B cell (primary cell): ENCODE measurements at regions not wholly inside any gene's neighbourhood (a gene's known extent, or its start where the extent isn't known, plus 50 kb on each side); places are given as distances from the start of the nearest gene placed in this dataset.

Experiments used
- CTCF ChIP-seq: fragments of 200-600 bp; IDR thresholded peaks from one replicate; pipeline ENCODE4 v1.8.0; 2022; ENCODE audit warnings: antibody characterized with exemption, mild to moderate bottlenecking
- EZH2 ChIP-seq: IDR thresholded peaks from 2 replicates; pipeline ENCODE4 v1.6.1; 2012; ENCODE audit warnings: borderline replicate concordance, low read depth, mild to moderate bottlenecking, moderate library complexity, low read length; ENCODE audit not compliant: insufficient read depth, poor library complexity, severe bottlenecking

DNA sequence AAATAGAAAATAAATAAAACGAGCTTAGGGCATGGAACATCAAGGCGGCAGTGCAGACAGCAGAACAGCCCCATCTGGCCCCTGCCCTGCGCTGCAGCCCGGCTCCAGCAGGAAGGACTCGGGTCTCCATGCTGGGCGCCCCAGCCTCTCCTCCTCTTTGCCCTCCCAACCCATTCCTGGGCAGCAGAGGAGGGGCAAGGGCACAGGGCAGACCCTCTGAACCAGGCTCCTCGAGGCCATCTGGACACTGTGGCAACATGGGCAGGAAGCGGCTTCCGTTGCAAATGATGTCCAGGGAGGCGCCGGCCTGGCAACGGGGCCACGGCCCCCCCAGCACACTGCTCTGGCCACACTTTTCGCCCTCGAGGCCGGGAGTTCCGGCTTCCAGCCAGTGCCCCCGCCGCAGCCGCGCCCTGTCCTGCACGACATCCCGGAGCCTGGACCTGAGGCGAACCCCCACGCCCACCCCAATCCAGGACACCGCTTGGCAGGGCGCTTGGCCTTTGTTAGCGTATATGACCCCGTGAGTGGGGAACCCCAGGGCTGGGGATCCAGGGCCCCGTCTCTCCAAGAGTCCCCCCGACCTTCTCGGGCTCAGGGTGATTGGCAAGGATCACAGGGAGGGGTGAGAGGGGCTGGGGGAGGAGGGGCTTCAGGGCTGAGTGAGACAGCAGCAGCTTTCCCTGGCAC lies 192.1 kb downstream of the IGLL1 start:
- TF ChIP-seq CTCF (no peak), EZH2 (no peak)
